ENCODE measurements at regions not wholly inside any gene's neighbourhood (a gene's known extent, or its start where the extent isn't known, plus 50 kb on each side); places are given as distances from the start of the nearest gene placed in this dataset.

- DNase-seq (ENCODE audit: low read depth in 2 of 2, low spot score in 1 of 2), result no peak
Measured at GRCh38 chr22:48439560-48440135, 1388.0 kb downstream of the BRD1 start.

GRCh38 chr22:48438800-48439559 lies 1388.7 kb downstream of the BRD1 start:
- no peak for DNase-seq (ENCODE audit: low read depth in 2 of 2, low spot score in 1 of 2)

GRCh38 chr22:48438096-48438495 lies 1389.6 kb downstream of the BRD1 start:
- DNase-seq (ENCODE audit: low read depth in 2 of 2, low spot score in 1 of 2), result no peak

- no peak for DNase-seq (ENCODE audit: low read depth in 2 of 2, low spot score in 1 of 2)
Measured at GRCh38 chr22:48436201-48436931, 1391.3 kb downstream of the BRD1 start.

- DNase-seq (ENCODE audit: low read depth in 2 of 2, low spot score in 1 of 2), result no peak
Measured at GRCh38 chr22:48434868-48435250, 1392.8 kb downstream of the BRD1 start.

- no peak for DNase-seq (ENCODE audit: low read depth in 2 of 2, low spot score in 1 of 2)
Measured at GRCh38 chr22:48434156-48434867, 1393.4 kb downstream of the BRD1 start.

- DNase-seq (ENCODE audit: low read depth in 2 of 2, low spot score in 1 of 2), result no peak
Measured at GRCh38 chr22:48433647-48434046, 1394.0 kb downstream of the BRD1 start.

GRCh38 chr22:48432781-48433518 lies 1394.7 kb downstream of the BRD1 start:
- DNase-seq (ENCODE audit: low read depth in 2 of 2, low spot score in 1 of 2), result no peak

GRCh38 chr22:48431536-48432315 lies 1395.9 kb downstream of the BRD1 start:
- no peak for DNase-seq (ENCODE audit: low read depth in 2 of 2, low spot score in 1 of 2)

- DNase-seq (ENCODE audit: low read depth in 2 of 2, low spot score in 1 of 2), result no peak
Measured at GRCh38 chr22:48431014-48431413, 1396.7 kb downstream of the BRD1 start.

- no peak for DNase-seq (ENCODE audit: low read depth in 2 of 2, low spot score in 1 of 2)
Measured at GRCh38 chr22:48429446-48430020, 1398.1 kb downstream of the BRD1 start.

GRCh38 chr22:48428631-48429371 lies 1398.9 kb downstream of the BRD1 start:
- no peak for DNase-seq (ENCODE audit: low read depth in 2 of 2, low spot score in 1 of 2)

- DNase-seq (ENCODE audit: low read depth in 2 of 2, low spot score in 1 of 2), result no peak
Measured at GRCh38 chr22:48427731-48428211, 1399.9 kb downstream of the BRD1 start.

GRCh38 chr22:48426466-48427380 lies 1401.0 kb downstream of the BRD1 start:
- no peak for DNase-seq (ENCODE audit: low read depth in 2 of 2, low spot score in 1 of 2)

GRCh38 chr22:48425641-48426040 lies 1402.0 kb downstream of the BRD1 start:
- DNase-seq (ENCODE audit: low read depth in 2 of 2, low spot score in 1 of 2), result no peak

- DNase-seq (ENCODE audit: low read depth in 2 of 2, low spot score in 1 of 2), result no peak
Measured at GRCh38 chr22:48425091-48425506, 1402.6 kb downstream of the BRD1 start.

- no peak for DNase-seq (ENCODE audit: low read depth in 2 of 2, low spot score in 1 of 2)
Measured at GRCh38 chr22:48424661-48425060, 1403.0 kb downstream of the BRD1 start.

- no peak for DNase-seq (ENCODE audit: low read depth in 2 of 2, low spot score in 1 of 2)
Measured at GRCh38 chr22:48424201-48424627, 1403.5 kb downstream of the BRD1 start.

All from stimulated activated CD8-positive, alpha-beta memory T cell treated with anti-CD3 and anti-CD28 coated beads, Interleukin-4, amount 100 ng/mL, for 4 hours (primary cell).